Astrocyte (in vitro differentiated cells and primary cell): ENCODE measurements at regions not wholly inside any gene's neighbourhood (a gene's known extent, or its start where the extent isn't known, plus 50 kb on each side); places are given as distances from the start of the nearest gene placed in this dataset.

Experiments used
- DNase-seq: peaks from one replicate; pipeline ENCODE4 v3.0.0-alpha.2; 2010; ENCODE audit warnings: low read depth
- FAIRE-seq: peaks from 2 replicates; lab custom pipeline; 2011; peaks lifted over from hg19 to GRCh38; lab: Jason Lieb, UNC
- H2AFZ ChIP-seq: 2 replicates; pipeline ENCODE4 v1.6.0; 2012; ENCODE audit warnings: low read depth, low read length, inconsistent platforms
- H3K27ac ChIP-seq: 2 replicates; pipeline ENCODE4 v1.5.1; 2011; ENCODE audit warnings: low read depth, low read length, inconsistent platforms
- H3K27me3 ChIP-seq: 2 replicates; pipeline ENCODE4 v1.6.0; 2011; ENCODE audit warnings: low read length, inconsistent platforms; ENCODE audit not compliant: insufficient read depth
- H3K36me3 ChIP-seq: 2 replicates; pipeline ENCODE4 v1.5.1; 2011; ENCODE audit warnings: low read length, inconsistent platforms; ENCODE audit not compliant: insufficient read depth
- H3K4me1 ChIP-seq: 2 replicates; pipeline ENCODE4 v1.5.1; 2011; ENCODE audit warnings: low read length, inconsistent platforms; ENCODE audit not compliant: insufficient read depth
- H3K4me2 ChIP-seq: 2 replicates; pipeline ENCODE4 v1.6.0; 2012; ENCODE audit warnings: low read length, inconsistent platforms
- H3K4me3 ChIP-seq: 2 replicates; pipeline ENCODE4 v1.5.1; 2011; ENCODE audit warnings: low read depth, mild to moderate bottlenecking, low read length, inconsistent platforms; ENCODE audit not compliant: insufficient read depth
- H3K79me2 ChIP-seq: 2 replicates; pipeline ENCODE4 v1.6.0; 2012; ENCODE audit warnings: mild to moderate bottlenecking, low read length, inconsistent platforms; ENCODE audit not compliant: insufficient read depth
- H3K9ac ChIP-seq: 2 replicates; pipeline ENCODE4 v1.6.0; 2012; ENCODE audit warnings: mild to moderate bottlenecking, low read length, inconsistent platforms
- H3K9me3 ChIP-seq: 2 replicates; pipeline ENCODE4 v1.5.1; 2012; ENCODE audit warnings: low read depth, mild to moderate bottlenecking, low read length, inconsistent platforms; ENCODE audit not compliant: insufficient read depth
- H4K20me1 ChIP-seq: 2 replicates; pipeline ENCODE4 v1.6.0; 2012; ENCODE audit warnings: low read length, inconsistent platforms; ENCODE audit not compliant: insufficient read depth
- H3K27ac Mint-ChIP-seq: one replicate; pipeline ENCODE4 v1.8.0; 2021; ENCODE audit warnings: mild to moderate bottlenecking, mixed read lengths; ENCODE audit not compliant: unreplicated experiment
- H3K27me3 Mint-ChIP-seq: one replicate; pipeline ENCODE4 v1.8.0; 2021; ENCODE audit warnings: low read depth, mixed read lengths; ENCODE audit not compliant: unreplicated experiment
- H3K36me3 Mint-ChIP-seq: one replicate; pipeline ENCODE4 v1.8.0; 2021; ENCODE audit warnings: low read depth, mixed read lengths; ENCODE audit not compliant: unreplicated experiment
- H3K4me1 Mint-ChIP-seq: one replicate; pipeline ENCODE4 v1.8.0; 2021; ENCODE audit warnings: low read depth, mixed read lengths; ENCODE audit not compliant: unreplicated experiment
- H3K4me3 Mint-ChIP-seq: one replicate; pipeline ENCODE4 v1.8.0; 2021; ENCODE audit warnings: mild to moderate bottlenecking, moderate library complexity, mixed read lengths; ENCODE audit not compliant: unreplicated experiment
- H3K9me3 Mint-ChIP-seq: one replicate; pipeline ENCODE4 v1.8.0; 2021; ENCODE audit warnings: mild to moderate bottlenecking, mixed read lengths; ENCODE audit not compliant: unreplicated experiment
- EZH2 ChIP-seq: IDR thresholded peaks from 2 replicates; pipeline ENCODE4 v1.6.1; 2012; ENCODE audit warnings: mild to moderate bottlenecking, low read length, inconsistent platforms; ENCODE audit not compliant: insufficient read depth
- TF ChIP-seq, protein P1 (sequence below): IDR thresholded peaks from 2 replicates; pipeline ENCODE4 v1.5.1; 2011; ENCODE audit warnings: low read depth, mild to moderate bottlenecking, inconsistent platforms, low read length, moderate library complexity; ENCODE audit not compliant: insufficient read depth

DNA sequence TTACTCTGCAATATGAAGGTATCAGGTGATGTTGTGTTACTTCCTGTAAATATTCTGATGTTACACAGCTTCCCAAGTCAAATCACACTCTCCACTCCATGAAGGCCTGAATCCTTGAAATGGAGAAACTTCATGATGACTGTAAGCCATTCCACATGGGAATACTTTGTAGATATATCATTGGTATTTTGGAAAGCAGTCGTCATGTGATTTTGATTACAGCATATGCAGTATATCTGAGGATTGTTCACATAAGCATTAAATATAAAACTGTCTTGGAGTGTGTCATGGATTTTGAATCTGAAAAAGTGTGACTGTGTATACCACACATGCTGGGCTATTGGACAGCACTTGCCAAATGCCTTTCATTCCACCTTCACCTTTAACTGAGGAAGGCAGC is 118.3 kb upstream of the EXOC2 start:
- no peaks in the 10 kb centered on the region for H3K4me1 Mint-ChIP-seq
- FAIRE-seq: no peak
- no peaks in the 10 kb centered on the region for H3K9me3 Mint-ChIP-seq
- Histone ChIP-seq H3K79me2 (no peaks in the 10 kb centered on the region), H3K9ac (no peak overlapping the region), H3K27me3 (peaks cover 2% of the 10 kb centered on the region), H4K20me1 (no peaks in the 10 kb centered on the region), H3K4me3 (no peak overlapping the region), H3K36me3 (no peaks in the 10 kb centered on the region), H3K4me1 (no peaks in the 10 kb centered on the region), H3K4me2 (no peak overlapping the region), H2AFZ (no peak overlapping the region), H3K27ac (no peak overlapping the region), H3K9me3 (no peaks in the 10 kb centered on the region)
- H3K27ac Mint-ChIP-seq: no peak overlapping the region
- no peaks in the 10 kb centered on the region for H3K36me3 Mint-ChIP-seq
- no peak for TF ChIP-seq EZH2
- TF ChIP-seq, protein P1, sequence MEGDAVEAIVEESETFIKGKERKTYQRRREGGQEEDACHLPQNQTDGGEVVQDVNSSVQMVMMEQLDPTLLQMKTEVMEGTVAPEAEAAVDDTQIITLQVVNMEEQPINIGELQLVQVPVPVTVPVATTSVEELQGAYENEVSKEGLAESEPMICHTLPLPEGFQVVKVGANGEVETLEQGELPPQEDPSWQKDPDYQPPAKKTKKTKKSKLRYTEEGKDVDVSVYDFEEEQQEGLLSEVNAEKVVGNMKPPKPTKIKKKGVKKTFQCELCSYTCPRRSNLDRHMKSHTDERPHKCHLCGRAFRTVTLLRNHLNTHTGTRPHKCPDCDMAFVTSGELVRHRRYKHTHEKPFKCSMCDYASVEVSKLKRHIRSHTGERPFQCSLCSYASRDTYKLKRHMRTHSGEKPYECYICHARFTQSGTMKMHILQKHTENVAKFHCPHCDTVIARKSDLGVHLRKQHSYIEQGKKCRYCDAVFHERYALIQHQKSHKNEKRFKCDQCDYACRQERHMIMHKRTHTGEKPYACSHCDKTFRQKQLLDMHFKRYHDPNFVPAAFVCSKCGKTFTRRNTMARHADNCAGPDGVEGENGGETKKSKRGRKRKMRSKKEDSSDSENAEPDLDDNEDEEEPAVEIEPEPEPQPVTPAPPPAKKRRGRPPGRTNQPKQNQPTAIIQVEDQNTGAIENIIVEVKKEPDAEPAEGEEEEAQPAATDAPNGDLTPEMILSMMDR: no peak
- H3K27me3 Mint-ChIP-seq: peaks cover 7% of the 10 kb centered on the region
- DNase-seq: no peak
- H3K4me3 Mint-ChIP-seq: no peak overlapping the region

DNA sequence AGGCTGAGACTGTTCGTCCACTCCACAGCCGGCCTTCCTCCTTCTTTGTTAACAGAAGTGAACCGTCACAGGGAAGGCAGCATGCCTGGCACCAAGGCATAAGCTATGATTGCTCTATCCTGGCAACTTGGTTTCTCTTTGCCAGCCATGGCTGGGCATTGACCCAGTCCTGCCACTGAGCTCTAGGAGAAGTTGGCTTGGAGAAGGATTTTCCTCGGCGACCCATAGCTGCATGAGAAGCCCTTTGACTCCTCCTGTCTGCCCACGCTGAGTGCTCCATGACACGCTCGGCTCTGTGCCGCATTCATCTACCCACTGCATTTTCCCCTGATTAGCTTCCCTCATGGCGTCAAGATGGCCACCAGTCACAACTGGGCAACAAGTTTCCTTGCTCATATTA is 111.8 kb upstream of the EXOC2 start:
- H3K36me3 Mint-ChIP-seq: no peaks in the 10 kb centered on the region
- Histone ChIP-seq H3K4me2 (no peak overlapping the region), H3K36me3 (no peaks in the 10 kb centered on the region), H3K27ac (no peak overlapping the region), H3K27me3 (peaks cover 7% of the 10 kb centered on the region), H2AFZ (no peak overlapping the region), H3K9ac (no peak overlapping the region), H3K4me1 (no peaks in the 10 kb centered on the region), H4K20me1 (no peaks in the 10 kb centered on the region), H3K9me3 (no peaks in the 10 kb centered on the region), H3K79me2 (no peaks in the 10 kb centered on the region), H3K4me3 (no peak overlapping the region)
- DNase-seq: no peak
- no peak overlapping the region for H3K27ac Mint-ChIP-seq
- TF ChIP-seq, protein P1: no peak
- TF ChIP-seq EZH2: no peak
- H3K9me3 Mint-ChIP-seq: peaks cover 3% of the 10 kb centered on the region
- no peak for FAIRE-seq
- H3K27me3 Mint-ChIP-seq: peaks cover 32% of the 10 kb centered on the region
- no peak overlapping the region for H3K4me3 Mint-ChIP-seq
- H3K4me1 Mint-ChIP-seq: no peaks in the 10 kb centered on the region

DNA sequence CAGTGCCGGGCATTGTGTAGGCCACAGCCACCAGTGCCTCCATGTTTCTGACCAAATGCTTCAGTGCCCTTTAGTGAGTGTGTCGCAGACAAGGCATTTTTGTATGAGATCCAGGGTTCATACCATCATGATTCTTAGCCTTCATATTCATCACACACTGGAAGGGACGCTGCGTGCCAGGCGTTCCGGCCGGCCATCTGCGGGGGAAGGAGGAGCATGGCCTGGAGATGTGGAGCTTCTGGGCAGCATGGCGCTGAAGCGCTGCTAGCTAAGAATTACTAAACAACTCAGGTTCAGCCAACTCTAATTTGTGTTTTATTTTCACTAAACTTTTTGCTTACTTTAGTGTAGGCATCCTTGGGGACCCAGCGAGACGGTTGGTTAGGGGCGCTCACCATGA is 111.4 kb upstream of the EXOC2 start:
- Histone ChIP-seq H3K4me3 (no peak overlapping the region), H2AFZ (no peak overlapping the region), H4K20me1 (no peaks in the 10 kb centered on the region), H3K27ac (no peak overlapping the region), H3K9ac (no peak overlapping the region), H3K36me3 (no peaks in the 10 kb centered on the region), H3K9me3 (no peaks in the 10 kb centered on the region), H3K27me3 (peaks cover 10% of the 10 kb centered on the region), H3K4me1 (no peaks in the 10 kb centered on the region), H3K79me2 (no peaks in the 10 kb centered on the region), H3K4me2 (no peak overlapping the region)
- H3K4me3 Mint-ChIP-seq: no peak overlapping the region
- H3K36me3 Mint-ChIP-seq: no peaks in the 10 kb centered on the region
- peaks cover 3% of the 10 kb centered on the region for H3K9me3 Mint-ChIP-seq
- H3K27ac Mint-ChIP-seq: no peak overlapping the region
- TF ChIP-seq EZH2: no peak
- TF ChIP-seq, protein P1: no peak
- H3K27me3 Mint-ChIP-seq: peaks cover 36% of the 10 kb centered on the region
- no peaks in the 10 kb centered on the region for H3K4me1 Mint-ChIP-seq
- FAIRE-seq: no peak
- DNase-seq: no peak
